ENCODE measurements at regions not wholly inside any gene's neighbourhood (a gene's known extent, or its start where the extent isn't known, plus 50 kb on each side); places are given as distances from the start of the nearest gene placed in this dataset.

GRCh38 chr13:50524560-50524959 lies 318.9 kb downstream of the DLEU7 start:
- Mint-ChIP-seq H3K27ac (ENCODE audit: low read depth) (no peak overlapping the region), H3K4me1 (peaks cover 11% of the 10 kb centered on the region), H3K27me3 (no peaks in the 10 kb centered on the region), H3K4me3 (no peak overlapping the region), H3K36me3 (ENCODE audit: insufficient read depth) (peaks cover 2% of the 10 kb centered on the region), H3K9me3 (no peaks in the 10 kb centered on the region)
- ATAC-seq (replicated peaks; ENCODE audit: extremely low read depth, poor library complexity, severe bottlenecking) (no peak), DNase-seq (ENCODE audit: low spot score in 2 of 2) (no peak)

GRCh38 chr13:50526661-50527071 lies 316.8 kb downstream of the DLEU7 start:
- Mint-ChIP-seq H3K27ac (ENCODE audit: low read depth) (no peak overlapping the region), H3K27me3 (no peaks in the 10 kb centered on the region), H3K4me1 (peaks cover 11% of the 10 kb centered on the region), H3K9me3 (no peaks in the 10 kb centered on the region), H3K36me3 (ENCODE audit: insufficient read depth) (peaks cover 2% of the 10 kb centered on the region), H3K4me3 (no peak overlapping the region)
- ATAC-seq (replicated peaks; ENCODE audit: extremely low read depth, poor library complexity, severe bottlenecking) (no peak), DNase-seq (ENCODE audit: low spot score in 2 of 2) (no peak)

GRCh38 chr13:50527188-50527587 lies 316.3 kb downstream of the DLEU7 start:
- Mint-ChIP-seq H3K36me3 (ENCODE audit: insufficient read depth) (peaks cover 2% of the 10 kb centered on the region), H3K27me3 (no peaks in the 10 kb centered on the region), H3K27ac (ENCODE audit: low read depth) (no peak overlapping the region), H3K9me3 (no peaks in the 10 kb centered on the region), H3K4me3 (no peak overlapping the region), H3K4me1 (peaks cover 11% of the 10 kb centered on the region)
- ATAC-seq (replicated peaks; ENCODE audit: extremely low read depth, poor library complexity, severe bottlenecking) = no peak
- no peak for DNase-seq (ENCODE audit: low spot score in 2 of 2)

- DNase-seq (ENCODE audit: low spot score in 2 of 2) (no peak), ATAC-seq (replicated peaks; ENCODE audit: extremely low read depth, poor library complexity, severe bottlenecking) (no peak)
- no peaks in the 10 kb centered on the region for H3K9me3 Mint-ChIP-seq
- H3K4me3 Mint-ChIP-seq = no peak overlapping the region
- H3K27ac Mint-ChIP-seq (ENCODE audit: low read depth) = no peak overlapping the region
- H3K36me3 Mint-ChIP-seq (ENCODE audit: insufficient read depth) = peaks cover 2% of the 10 kb centered on the region
- H3K4me1 Mint-ChIP-seq = peaks cover 11% of the 10 kb centered on the region
- no peaks in the 10 kb centered on the region for H3K27me3 Mint-ChIP-seq
Measured at GRCh38 chr13:50527612-50528509, 315.6 kb downstream of the DLEU7 start.

GRCh38 chr13:50529154-50529882 lies 314.2 kb downstream of the DLEU7 start:
- H3K9me3 Mint-ChIP-seq = no peaks in the 10 kb centered on the region
- DNase-seq (ENCODE audit: low spot score in 2 of 2) (no peak), ATAC-seq (replicated peaks; ENCODE audit: extremely low read depth, poor library complexity, severe bottlenecking) (no peak)
- H3K4me3 Mint-ChIP-seq = no peak overlapping the region
- H3K27ac Mint-ChIP-seq (ENCODE audit: low read depth) = peak overlapping the region; percentile 11
- H3K36me3 Mint-ChIP-seq (ENCODE audit: insufficient read depth) = no peaks in the 10 kb centered on the region
- H3K4me1 Mint-ChIP-seq = peaks cover 11% of the 10 kb centered on the region
- no peaks in the 10 kb centered on the region for H3K27me3 Mint-ChIP-seq

GRCh38 chr13:50531917-50532899 lies 311.3 kb downstream of the DLEU7 start:
- H3K4me1 Mint-ChIP-seq = no peaks in the 10 kb centered on the region
- H3K27me3 Mint-ChIP-seq = no peaks in the 10 kb centered on the region
- peaks cover 10% of the 10 kb centered on the region for H3K9me3 Mint-ChIP-seq
- ATAC-seq (replicated peaks; ENCODE audit: extremely low read depth, poor library complexity, severe bottlenecking) (no peak), DNase-seq (ENCODE audit: low spot score in 2 of 2) (no peak)
- no peak overlapping the region for H3K27ac Mint-ChIP-seq (ENCODE audit: low read depth)
- H3K36me3 Mint-ChIP-seq (ENCODE audit: insufficient read depth) = no peaks in the 10 kb centered on the region
- H3K4me3 Mint-ChIP-seq = no peak overlapping the region

GRCh38 chr13:50535050-50535449 lies 308.4 kb downstream of the DLEU7 start:
- Mint-ChIP-seq H3K9me3 (peaks cover 19% of the 10 kb centered on the region), H3K4me1 (no peaks in the 10 kb centered on the region), H3K27ac (ENCODE audit: low read depth) (no peak overlapping the region), H3K27me3 (no peaks in the 10 kb centered on the region), H3K4me3 (no peak overlapping the region), H3K36me3 (ENCODE audit: insufficient read depth) (peaks cover 2% of the 10 kb centered on the region)
- ATAC-seq (replicated peaks; ENCODE audit: extremely low read depth, poor library complexity, severe bottlenecking) (no peak), DNase-seq (ENCODE audit: low spot score in 2 of 2) (no peak)

- no peak for DNase-seq (ENCODE audit: low spot score in 2 of 2)
- peaks cover 19% of the 10 kb centered on the region for H3K9me3 Mint-ChIP-seq
- H3K4me1 Mint-ChIP-seq = no peaks in the 10 kb centered on the region
- H3K4me3 Mint-ChIP-seq = no peak overlapping the region
- ATAC-seq (replicated peaks; ENCODE audit: extremely low read depth, poor library complexity, severe bottlenecking) = no peak
- no peak overlapping the region for H3K27ac Mint-ChIP-seq (ENCODE audit: low read depth)
- H3K36me3 Mint-ChIP-seq (ENCODE audit: insufficient read depth) = peaks cover 2% of the 10 kb centered on the region
- H3K27me3 Mint-ChIP-seq = no peaks in the 10 kb centered on the region
Measured at GRCh38 chr13:50537029-50537428, 306.5 kb downstream of the DLEU7 start.

GRCh38 chr13:50539791-50540530 lies 303.5 kb downstream of the DLEU7 start:
- Mint-ChIP-seq H3K9me3 (peaks cover 19% of the 10 kb centered on the region), H3K27ac (ENCODE audit: low read depth) (no peak overlapping the region), H3K4me1 (no peaks in the 10 kb centered on the region), H3K36me3 (ENCODE audit: insufficient read depth) (peaks cover 2% of the 10 kb centered on the region), H3K27me3 (no peaks in the 10 kb centered on the region), H3K4me3 (no peak overlapping the region)
- ATAC-seq (replicated peaks; ENCODE audit: extremely low read depth, poor library complexity, severe bottlenecking) (no peak), DNase-seq (ENCODE audit: low spot score in 2 of 2) (no peak)

GRCh38 chr13:50543141-50543540 lies 300.4 kb downstream of the DLEU7 start:
- no peaks in the 10 kb centered on the region for H3K4me1 Mint-ChIP-seq
- H3K9me3 Mint-ChIP-seq = peaks cover 9% of the 10 kb centered on the region
- H3K27ac Mint-ChIP-seq (ENCODE audit: low read depth) = no peak overlapping the region
- no peaks in the 10 kb centered on the region for H3K27me3 Mint-ChIP-seq
- peaks cover 2% of the 10 kb centered on the region for H3K36me3 Mint-ChIP-seq (ENCODE audit: insufficient read depth)
- no peak overlapping the region for H3K4me3 Mint-ChIP-seq
- ATAC-seq (replicated peaks; ENCODE audit: extremely low read depth, poor library complexity, severe bottlenecking) (no peak), DNase-seq (ENCODE audit: low spot score in 2 of 2) (no peak)

- DNase-seq (ENCODE audit: low spot score in 2 of 2) (no peak), ATAC-seq (replicated peaks; ENCODE audit: extremely low read depth, poor library complexity, severe bottlenecking) (no peak)
- H3K4me3 Mint-ChIP-seq = no peak overlapping the region
- no peak overlapping the region for H3K27ac Mint-ChIP-seq (ENCODE audit: low read depth)
- no peaks in the 10 kb centered on the region for H3K27me3 Mint-ChIP-seq
- no peaks in the 10 kb centered on the region for H3K36me3 Mint-ChIP-seq (ENCODE audit: insufficient read depth)
- H3K4me1 Mint-ChIP-seq = no peaks in the 10 kb centered on the region
- H3K9me3 Mint-ChIP-seq = peaks cover 4% of the 10 kb centered on the region
Measured at GRCh38 chr13:50543782-50544181, 299.7 kb downstream of the DLEU7 start.

- Mint-ChIP-seq H3K9me3 (no peaks in the 10 kb centered on the region), H3K36me3 (ENCODE audit: insufficient read depth) (no peaks in the 10 kb centered on the region), H3K4me1 (no peaks in the 10 kb centered on the region), H3K4me3 (no peak overlapping the region), H3K27ac (ENCODE audit: low read depth) (no peak overlapping the region), H3K27me3 (no peaks in the 10 kb centered on the region)
- ATAC-seq (replicated peaks; ENCODE audit: extremely low read depth, poor library complexity, severe bottlenecking) = no peak
- no peak for DNase-seq (ENCODE audit: low spot score in 2 of 2)
Measured at GRCh38 chr13:50544211-50544610, 299.3 kb downstream of the DLEU7 start.

All from central memory CD8-positive, alpha-beta T cell (primary cell).